GM23338 (cell line): ENCODE measurements at regions not wholly inside any gene's neighbourhood (a gene's known extent, or its start where the extent isn't known, plus 50 kb on each side); places are given as distances from the start of the nearest gene placed in this dataset.

ENCODE experiments used
- CREB1 ChIP-seq: fragments of 250-450 bp; sonication (Bioruptor Pico); IDR thresholded peaks from 2 replicates; pipeline ENCODE4 v1.5.0; 2020; ENCODE audit warnings: low read depth, mild to moderate bottlenecking, moderate library complexity
- CTCF ChIP-seq, 2 experiments: fragments of 200-600 bp in 1 of 2; sonication (generic) in 1 of 2; conservative IDR thresholded peaks; 2 replicates each; pipeline versions ENCODE4 v1.5.1 to v1.6.1; 2016 to 2017; ENCODE audit warnings: antibody characterized with exemption in 2 of 2, low read depth in 2 of 2, mild to moderate bottlenecking in 2 of 2, moderate library complexity in 1 of 2
- EZH2 ChIP-seq: fragments of 200-600 bp; sonication (generic); IDR thresholded peaks from one replicate; pipeline ENCODE4 v1.8.0; 2017; ENCODE audit warnings: antibody characterized with exemption, mild to moderate bottlenecking, low read depth; ENCODE audit not compliant: unreplicated experiment
- EZH2phosphoT487 ChIP-seq: fragments of 200-600 bp; sonication (generic); IDR thresholded peaks from one replicate; pipeline ENCODE4 v1.8.1; 2018; ENCODE audit warnings: antibody characterized with exemption; ENCODE audit not compliant: unreplicated experiment
- JUNB ChIP-seq: IDR thresholded peaks from one replicate; pipeline ENCODE4 v1.6.1; 2016; ENCODE audit warnings: antibody characterized with exemption; ENCODE audit not compliant: unreplicated experiment
- NANOG ChIP-seq: IDR thresholded peaks from 2 replicates; pipeline ENCODE4 v1.6.1; 2016; ENCODE audit warnings: antibody characterized with exemption, borderline replicate concordance
- POLR2AphosphoS5 ChIP-seq: IDR thresholded peaks from 2 replicates; pipeline ENCODE4 v1.6.1; 2016; ENCODE audit warnings: antibody characterized with exemption, low read depth
- REST ChIP-seq: IDR thresholded peaks from one replicate; pipeline ENCODE4 v1.6.1; 2018; ENCODE audit warnings: antibody characterized with exemption; ENCODE audit not compliant: unreplicated experiment
- STAT1 ChIP-seq: IDR thresholded peaks from one replicate; pipeline ENCODE4 v1.6.1; 2016; ENCODE audit warnings: antibody characterized with exemption; ENCODE audit not compliant: unreplicated experiment
- ZNF331 ChIP-seq: fragments of 250-450 bp; sonication (Bioruptor Pico); IDR thresholded peaks from 2 replicates; pipeline ENCODE4 v1.5.0; 2020; ENCODE audit warnings: low read depth, mild to moderate bottlenecking, moderate library complexity
- ZNF462 ChIP-seq: fragments of 250-450 bp; sonication (Bioruptor Pico); IDR thresholded peaks from 2 replicates; pipeline ENCODE4 v1.5.0; 2020; ENCODE audit warnings: mild to moderate bottlenecking, moderate library complexity
- TF ChIP-seq, protein P1 (sequence below): IDR thresholded peaks from 2 replicates; pipeline ENCODE4 v1.6.1; 2016; ENCODE audit warnings: antibody characterized with exemption

GRCh38 chr11:8760896-8761295 is 78.3 kb downstream of the RPL27A start:
- TF ChIP-seq CTCF (conservative IDR thresholded peaks at IDR 0.05; ENCODE audit: low read depth in 2 of 2) (no peak), EZH2phosphoT487 (no peak), JUNB (no peak), EZH2 (no peak), POLR2AphosphoS5 (no peak), REST (no peak), CREB1 (CRISPR knock-in tag) (no peak), ZNF462 (no peak), ZNF331 (CRISPR knock-in tag) (no peak), STAT1 (no peak), NANOG (no peak)
- TF ChIP-seq, protein P1, sequence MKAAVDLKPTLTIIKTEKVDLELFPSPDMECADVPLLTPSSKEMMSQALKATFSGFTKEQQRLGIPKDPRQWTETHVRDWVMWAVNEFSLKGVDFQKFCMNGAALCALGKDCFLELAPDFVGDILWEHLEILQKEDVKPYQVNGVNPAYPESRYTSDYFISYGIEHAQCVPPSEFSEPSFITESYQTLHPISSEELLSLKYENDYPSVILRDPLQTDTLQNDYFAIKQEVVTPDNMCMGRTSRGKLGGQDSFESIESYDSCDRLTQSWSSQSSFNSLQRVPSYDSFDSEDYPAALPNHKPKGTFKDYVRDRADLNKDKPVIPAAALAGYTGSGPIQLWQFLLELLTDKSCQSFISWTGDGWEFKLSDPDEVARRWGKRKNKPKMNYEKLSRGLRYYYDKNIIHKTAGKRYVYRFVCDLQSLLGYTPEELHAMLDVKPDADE: no peak
